Colon (tissue), 2 donors: ENCODE measurements at regions not wholly inside any gene's neighbourhood (a gene's known extent, or its start where the extent isn't known, plus 50 kb on each side); places are given as distances from the start of the nearest gene placed in this dataset.

Source experiments
- FAIRE-seq: peaks from 2 replicates; lab custom pipeline; 2012; peaks lifted over from hg19 to GRCh38; lab: Jason Lieb, UNC
- donor health status: control.
- donor health status: control.

GRCh38 chr9:108185613-108186012, 670.2 kb downstream of the ACTL7B start:
- FAIRE-seq = no peak

GRCh38 chr9:108184941-108185340, 670.8 kb downstream of the ACTL7B start:
- no peak for FAIRE-seq

- no peak for FAIRE-seq
Observed at GRCh38 chr9:108184009-108184408, 671.8 kb downstream of the ACTL7B start.

- FAIRE-seq = no peak
Observed at GRCh38 chr9:108182950-108183381, 672.8 kb downstream of the ACTL7B start.

- no peak for FAIRE-seq
Observed at GRCh38 chr9:108182270-108182669, 673.5 kb downstream of the ACTL7B start.

GRCh38 chr9:108181441-108181840, 674.3 kb downstream of the ACTL7B start:
- no peak for FAIRE-seq

- FAIRE-seq = no peak
Observed at GRCh38 chr9:108180541-108180940, 675.2 kb downstream of the ACTL7B start.

GRCh38 chr9:108178318-108178717, 677.5 kb downstream of the ACTL7B start:
- no peak for FAIRE-seq

GRCh38 chr9:108168236-108168850, 678.8 kb upstream of the KLF4 start:
- FAIRE-seq = no peak

- FAIRE-seq = no peak
Observed at GRCh38 chr9:108167136-108167900, 677.7 kb upstream of the KLF4 start.

- FAIRE-seq = no peak
Observed at GRCh38 chr9:108166519-108166918, 677.0 kb upstream of the KLF4 start.

- no peak for FAIRE-seq
Observed at GRCh38 chr9:108163321-108164005, 673.9 kb upstream of the KLF4 start.

- FAIRE-seq = no peak
Observed at GRCh38 chr9:108162664-108163063, 673.1 kb upstream of the KLF4 start.

- FAIRE-seq = no peak
Observed at GRCh38 chr9:108161503-108161902, 671.9 kb upstream of the KLF4 start.

- no peak for FAIRE-seq
Observed at GRCh38 chr9:108160706-108161355, 671.3 kb upstream of the KLF4 start.

- FAIRE-seq = no peak
Observed at GRCh38 chr9:108160039-108160438, 670.5 kb upstream of the KLF4 start.

- FAIRE-seq = no peak
Observed at GRCh38 chr9:108158236-108158995, 668.8 kb upstream of the KLF4 start.

- no peak for FAIRE-seq
Observed at GRCh38 chr9:108156270-108156998, 666.9 kb upstream of the KLF4 start.

GRCh38 chr9:108153416-108153815, 663.8 kb upstream of the KLF4 start:
- no peak for FAIRE-seq

GRCh38 chr9:108150736-108151586, 661.4 kb upstream of the KLF4 start:
- FAIRE-seq = no peak
